GM12874 (cell line): ENCODE measurements at regions not wholly inside any gene's neighbourhood (a gene's known extent, or its start where the extent isn't known, plus 50 kb on each side); places are given as distances from the start of the nearest gene placed in this dataset.

ENCODE experiments used
- TF ChIP-seq, protein P1 (sequence below): IDR thresholded peaks from 2 replicates; pipeline ENCODE4 v1.5.1; 2011; ENCODE audit warnings: low read depth, mild to moderate bottlenecking, control low read depth, low read length, moderate library complexity; ENCODE audit not compliant: insufficient read depth

DNA sequence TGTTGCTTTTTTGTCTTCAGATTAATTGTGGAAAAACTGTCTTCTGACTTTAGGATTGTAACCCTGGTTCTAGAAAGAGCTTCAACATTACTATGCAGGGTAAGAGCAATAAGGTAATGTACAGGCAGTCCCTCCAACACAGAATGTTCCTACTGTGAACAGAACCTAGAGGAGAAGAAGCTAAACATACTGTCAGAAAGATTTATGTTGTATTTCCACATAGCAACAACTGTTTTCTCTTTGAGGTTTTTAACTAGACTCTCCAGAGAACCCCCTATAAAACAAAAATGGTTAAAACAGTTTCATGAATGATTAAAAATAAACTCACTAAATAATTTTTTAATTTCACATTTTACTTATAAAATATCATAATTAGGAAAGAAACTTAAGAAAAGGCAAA lies 64.3 kb upstream of the NAA35 start:
- TF ChIP-seq, protein P1, sequence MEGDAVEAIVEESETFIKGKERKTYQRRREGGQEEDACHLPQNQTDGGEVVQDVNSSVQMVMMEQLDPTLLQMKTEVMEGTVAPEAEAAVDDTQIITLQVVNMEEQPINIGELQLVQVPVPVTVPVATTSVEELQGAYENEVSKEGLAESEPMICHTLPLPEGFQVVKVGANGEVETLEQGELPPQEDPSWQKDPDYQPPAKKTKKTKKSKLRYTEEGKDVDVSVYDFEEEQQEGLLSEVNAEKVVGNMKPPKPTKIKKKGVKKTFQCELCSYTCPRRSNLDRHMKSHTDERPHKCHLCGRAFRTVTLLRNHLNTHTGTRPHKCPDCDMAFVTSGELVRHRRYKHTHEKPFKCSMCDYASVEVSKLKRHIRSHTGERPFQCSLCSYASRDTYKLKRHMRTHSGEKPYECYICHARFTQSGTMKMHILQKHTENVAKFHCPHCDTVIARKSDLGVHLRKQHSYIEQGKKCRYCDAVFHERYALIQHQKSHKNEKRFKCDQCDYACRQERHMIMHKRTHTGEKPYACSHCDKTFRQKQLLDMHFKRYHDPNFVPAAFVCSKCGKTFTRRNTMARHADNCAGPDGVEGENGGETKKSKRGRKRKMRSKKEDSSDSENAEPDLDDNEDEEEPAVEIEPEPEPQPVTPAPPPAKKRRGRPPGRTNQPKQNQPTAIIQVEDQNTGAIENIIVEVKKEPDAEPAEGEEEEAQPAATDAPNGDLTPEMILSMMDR: no peak

DNA sequence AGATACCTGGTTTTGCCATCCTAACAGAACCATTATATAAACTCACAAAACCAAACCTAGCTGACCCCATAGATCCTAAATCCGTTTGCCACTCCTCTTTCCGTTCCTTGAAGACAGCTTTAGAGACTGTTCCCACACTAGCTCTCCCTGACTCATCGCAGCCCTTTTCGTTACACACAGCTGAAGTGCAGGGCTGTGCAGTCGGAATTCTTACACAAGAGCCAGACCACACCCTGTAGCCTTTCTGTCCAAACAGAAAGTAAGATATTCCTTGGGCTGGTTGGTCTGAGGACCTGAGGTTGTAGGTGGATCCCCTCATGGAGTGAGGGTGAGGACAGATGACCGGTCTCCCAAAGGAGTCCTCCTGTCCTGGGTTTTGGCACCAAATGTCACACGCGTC lies 56.7 kb upstream of the NAA35 start:
- TF ChIP-seq, protein P1: no peak

DNA sequence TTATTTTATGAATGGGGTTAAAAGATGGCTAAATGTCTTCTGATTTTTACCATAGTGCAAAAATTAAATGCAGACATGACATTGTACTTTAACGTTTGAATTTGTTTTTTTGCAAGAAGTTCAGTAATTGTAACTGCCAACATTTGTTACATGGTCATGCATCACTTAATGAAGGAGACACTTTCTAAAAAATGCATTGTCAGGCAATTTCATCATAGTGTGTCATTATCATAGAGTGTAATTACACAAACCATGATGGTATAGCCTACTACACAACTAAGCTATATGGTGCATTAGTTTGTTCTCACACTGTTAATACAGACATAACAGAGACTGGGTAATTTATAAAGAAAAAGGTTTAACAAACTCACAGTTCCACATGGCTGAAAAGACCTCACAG lies 50.0 kb upstream of the NAA35 start:
- TF ChIP-seq, protein P1: no peak
